Right lobe of liver (tissue), 4 donors: ENCODE measurements at regions not wholly inside any gene's neighbourhood (a gene's known extent, or its start where the extent isn't known, plus 50 kb on each side); places are given as distances from the start of the nearest gene placed in this dataset.

Experiments
- POLR2A ChIP-seq: fragments of 450-650 bp; IDR thresholded peaks from one replicate; pipeline ENCODE4 v1.6.1; 2017; ENCODE audit warnings: antibody characterized with exemption, mild to moderate bottlenecking
- TF ChIP-seq, protein P1 (sequence below), 4 donors: fragments of 200-600 bp in 3 of 4; fragments of 450-650 bp in 1 of 4; IDR thresholded peaks; one replicate each; pipeline versions ENCODE4 v1.5.1 to v1.8.0; 2016 to 2022; ENCODE audit warnings: antibody characterized with exemption in 4 of 4, mild to moderate bottlenecking in 2 of 4
- donor health status: DM: no; HTN: no; CAD: no.
- donor health status: DM: no; HTN: no; CAD: no.
- donor health status: DM: no; HTN: yes; CAD: no.

- TF ChIP-seq, protein P1, sequence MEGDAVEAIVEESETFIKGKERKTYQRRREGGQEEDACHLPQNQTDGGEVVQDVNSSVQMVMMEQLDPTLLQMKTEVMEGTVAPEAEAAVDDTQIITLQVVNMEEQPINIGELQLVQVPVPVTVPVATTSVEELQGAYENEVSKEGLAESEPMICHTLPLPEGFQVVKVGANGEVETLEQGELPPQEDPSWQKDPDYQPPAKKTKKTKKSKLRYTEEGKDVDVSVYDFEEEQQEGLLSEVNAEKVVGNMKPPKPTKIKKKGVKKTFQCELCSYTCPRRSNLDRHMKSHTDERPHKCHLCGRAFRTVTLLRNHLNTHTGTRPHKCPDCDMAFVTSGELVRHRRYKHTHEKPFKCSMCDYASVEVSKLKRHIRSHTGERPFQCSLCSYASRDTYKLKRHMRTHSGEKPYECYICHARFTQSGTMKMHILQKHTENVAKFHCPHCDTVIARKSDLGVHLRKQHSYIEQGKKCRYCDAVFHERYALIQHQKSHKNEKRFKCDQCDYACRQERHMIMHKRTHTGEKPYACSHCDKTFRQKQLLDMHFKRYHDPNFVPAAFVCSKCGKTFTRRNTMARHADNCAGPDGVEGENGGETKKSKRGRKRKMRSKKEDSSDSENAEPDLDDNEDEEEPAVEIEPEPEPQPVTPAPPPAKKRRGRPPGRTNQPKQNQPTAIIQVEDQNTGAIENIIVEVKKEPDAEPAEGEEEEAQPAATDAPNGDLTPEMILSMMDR (IDR thresholded peaks at IDR 0.05) = no peak
- TF ChIP-seq POLR2A = no peak
These were observed 126.4 kb upstream of the DUSP22 start for GRCh38 chr6:165906-166305.
